H1 (cell line): ENCODE measurements at regions not wholly inside any gene's neighbourhood (a gene's known extent, or its start where the extent isn't known, plus 50 kb on each side); places are given as distances from the start of the nearest gene placed in this dataset.

Source experiments
- BRCA1 ChIP-seq: IDR thresholded peaks from 2 replicates; pipeline ENCODE4 v1.6.1; 2012; ENCODE audit warnings: low read depth, low read length, improper control_type of control experiment
- CEBPB ChIP-seq: IDR thresholded peaks from 2 replicates; pipeline ENCODE4 v1.6.1; 2012; ENCODE audit warnings: low read depth, low read length
- CTCF ChIP-seq, 3 experiments: IDR thresholded peaks; 1 replicate in 2 of 3; 2 replicates in 1 of 3; pipeline versions ENCODE4 v1.5.1 to v1.6.1; 2011; ENCODE audit warnings: low read length in 3 of 3, mild to moderate bottlenecking in 3 of 3, inconsistent platforms in 2 of 3, low read depth in 1 of 3, moderate library complexity in 1 of 3; ENCODE audit not compliant: insufficient read depth in 1 of 3; ENCODE audit errors: control extremely low read depth in 1 of 3
- JUN ChIP-seq: IDR thresholded peaks from 2 replicates; pipeline ENCODE4 v1.6.1; 2011; ENCODE audit warnings: low read depth, mild to moderate bottlenecking, improper control_type of control experiment, low read length
- MAFK ChIP-seq: IDR thresholded peaks from 2 replicates; pipeline ENCODE4 v1.6.1; 2012; ENCODE audit warnings: low read depth, mild to moderate bottlenecking, improper control_type of control experiment, low read length
- MAX ChIP-seq: IDR thresholded peaks from 2 replicates; pipeline ENCODE4 v1.6.1; 2012; ENCODE audit warnings: inconsistent platforms
- NRF1 ChIP-seq: IDR thresholded peaks from 2 replicates; pipeline ENCODE4 v1.6.1; 2011; ENCODE audit warnings: mild to moderate bottlenecking, low read depth, low read length, improper control_type of control experiment
- POLR2AphosphoS5 ChIP-seq: IDR thresholded peaks from 2 replicates; pipeline ENCODE4 v1.6.1; 2011; ENCODE audit warnings: low read depth, low read length
- SAP30 ChIP-seq: fragments of 300-600 bp; sonication (generic); IDR thresholded peaks from 2 replicates; pipeline ENCODE4 v1.7.1; 2012; ENCODE audit warnings: low read length, moderate library complexity, mild to moderate bottlenecking, inconsistent platforms; ENCODE audit not compliant: insufficient read depth, insufficient replicate concordance
- TCF12 ChIP-seq: IDR thresholded peaks from 2 replicates; pipeline ENCODE4 v1.6.1; 2011; ENCODE audit warnings: low read depth, mild to moderate bottlenecking, low read length
- YY1 ChIP-seq: IDR thresholded peaks from 2 replicates; pipeline ENCODE4 v1.6.1; 2011; ENCODE audit warnings: low read depth, mild to moderate bottlenecking, low read length
- ZNF274 ChIP-seq: IDR thresholded peaks from 2 replicates; pipeline ENCODE4 v1.7.0; 2012; ENCODE audit warnings: low read length, borderline replicate concordance; ENCODE audit errors: extremely low read depth

- TF ChIP-seq NRF1 (no peak), CTCF (IDR thresholded peaks at IDR 0.05; ENCODE audit: control extremely low read depth in 1 of 3, insufficient read depth in 1 of 3, low read depth in 1 of 3, low read length in 3 of 3) (no peak), JUN (no peak), YY1 (no peak), BRCA1 (no peak), MAFK (no peak), SAP30 (no peak), CEBPB (no peak), ZNF274 (no peak), MAX (no peak), POLR2AphosphoS5 (no peak), TCF12 (no peak)
Measured at GRCh38 chr11:56852131-56852530, 103.6 kb upstream of the OR9G4 start.
